ENCODE measurements at regions not wholly inside any gene's neighbourhood (a gene's known extent, or its start where the extent isn't known, plus 50 kb on each side); places are given as distances from the start of the nearest gene placed in this dataset.

GRCh38 chr6:126897758-126898157 lies 220.7 kb upstream of the RSPO3 start:
- no peak for TF ChIP-seq POLR2AphosphoS5 (IDR thresholded peaks at IDR 0.05; ENCODE audit: insufficient read depth in 1 of 2, low read depth in 1 of 2)
- no peak for TF ChIP-seq POLR2A (IDR thresholded peaks at IDR 0.05)
- no peak for TF ChIP-seq CTCF (IDR thresholded peaks at IDR 0.05)
- H3K9me3 ChIP-seq, result no peaks in the 10 kb centered on the region
- DNase-seq (ENCODE audit: extremely low spot score in 2 of 2), result no peak
- no peaks in the 10 kb centered on the region for H3K27me3 ChIP-seq
- no peaks in the 10 kb centered on the region for H3K36me3 ChIP-seq
- H3K4me3 ChIP-seq, result no peak overlapping the region
- H3K27ac ChIP-seq, result no peak overlapping the region
- intact Hi-C loops (cut with DNase I), result no loop called here
- H3K4me1 ChIP-seq, result no peaks in the 10 kb centered on the region

GRCh38 chr6:126904176-126904575 lies 214.3 kb upstream of the RSPO3 start:
- no peak for TF ChIP-seq POLR2A (IDR thresholded peaks at IDR 0.05)
- no peak for TF ChIP-seq CTCF (IDR thresholded peaks at IDR 0.05)
- no peak for TF ChIP-seq POLR2AphosphoS5 (IDR thresholded peaks at IDR 0.05; ENCODE audit: insufficient read depth in 1 of 2, low read depth in 1 of 2)
- intact Hi-C loops (cut with DNase I), result no loop called here
- no peak for DNase-seq (ENCODE audit: extremely low spot score in 2 of 2)
- H3K4me3 ChIP-seq, result no peak overlapping the region
- no peak overlapping the region for H3K27ac ChIP-seq
- H3K27me3 ChIP-seq, result no peaks in the 10 kb centered on the region
- H3K4me1 ChIP-seq, result no peaks in the 10 kb centered on the region
- no peaks in the 10 kb centered on the region for H3K9me3 ChIP-seq
- no peaks in the 10 kb centered on the region for H3K36me3 ChIP-seq

- H3K36me3 ChIP-seq, result no peaks in the 10 kb centered on the region
- no peaks in the 10 kb centered on the region for H3K4me1 ChIP-seq
- no peak overlapping the region for H3K4me3 ChIP-seq
- intact Hi-C loops (cut with DNase I), result no loop called here
- no peak overlapping the region for H3K27ac ChIP-seq
- DNase-seq (ENCODE audit: extremely low spot score in 2 of 2), result no peak
- no peaks in the 10 kb centered on the region for H3K9me3 ChIP-seq
- TF ChIP-seq POLR2A (IDR thresholded peaks at IDR 0.05) (no peak), POLR2AphosphoS5 (IDR thresholded peaks at IDR 0.05; ENCODE audit: insufficient read depth in 1 of 2, low read depth in 1 of 2) (no peak), CTCF (IDR thresholded peaks at IDR 0.05) (no peak)
- no peaks in the 10 kb centered on the region for H3K27me3 ChIP-seq
Measured at GRCh38 chr6:126905917-126906316, 212.6 kb upstream of the RSPO3 start.

- no peak for DNase-seq (ENCODE audit: extremely low spot score in 2 of 2)
- no peaks in the 10 kb centered on the region for H3K4me1 ChIP-seq
- no peak overlapping the region for H3K4me3 ChIP-seq
- intact Hi-C loops (cut with DNase I), result no loop called here
- H3K9me3 ChIP-seq, result no peaks in the 10 kb centered on the region
- H3K27me3 ChIP-seq, result no peaks in the 10 kb centered on the region
- no peak overlapping the region for H3K27ac ChIP-seq
- H3K36me3 ChIP-seq, result no peaks in the 10 kb centered on the region
- TF ChIP-seq POLR2AphosphoS5 (IDR thresholded peaks at IDR 0.05; ENCODE audit: insufficient read depth in 1 of 2, low read depth in 1 of 2), result no peak
- no peak for TF ChIP-seq CTCF (IDR thresholded peaks at IDR 0.05)
- no peak for TF ChIP-seq POLR2A (IDR thresholded peaks at IDR 0.05)
Measured at GRCh38 chr6:126907312-126907711, 211.2 kb upstream of the RSPO3 start.

- no peak for DNase-seq (ENCODE audit: extremely low spot score in 2 of 2)
- TF ChIP-seq POLR2AphosphoS5 (IDR thresholded peaks at IDR 0.05; ENCODE audit: insufficient read depth in 1 of 2, low read depth in 1 of 2) (no peak), CTCF (IDR thresholded peaks at IDR 0.05) (no peak), POLR2A (IDR thresholded peaks at IDR 0.05) (no peak)
- H3K36me3 ChIP-seq, result no peaks in the 10 kb centered on the region
- H3K27ac ChIP-seq, result no peak overlapping the region
- no peaks in the 10 kb centered on the region for H3K4me1 ChIP-seq
- no peaks in the 10 kb centered on the region for H3K27me3 ChIP-seq
- H3K9me3 ChIP-seq, result no peaks in the 10 kb centered on the region
- no peak overlapping the region for H3K4me3 ChIP-seq
- intact Hi-C loops (cut with DNase I), result no loop called here
Measured at GRCh38 chr6:126907996-126908395, 210.5 kb upstream of the RSPO3 start.
